ENCODE measurements at regions not wholly inside any gene's neighbourhood (a gene's known extent, or its start where the extent isn't known, plus 50 kb on each side); places are given as distances from the start of the nearest gene placed in this dataset.

DNA sequence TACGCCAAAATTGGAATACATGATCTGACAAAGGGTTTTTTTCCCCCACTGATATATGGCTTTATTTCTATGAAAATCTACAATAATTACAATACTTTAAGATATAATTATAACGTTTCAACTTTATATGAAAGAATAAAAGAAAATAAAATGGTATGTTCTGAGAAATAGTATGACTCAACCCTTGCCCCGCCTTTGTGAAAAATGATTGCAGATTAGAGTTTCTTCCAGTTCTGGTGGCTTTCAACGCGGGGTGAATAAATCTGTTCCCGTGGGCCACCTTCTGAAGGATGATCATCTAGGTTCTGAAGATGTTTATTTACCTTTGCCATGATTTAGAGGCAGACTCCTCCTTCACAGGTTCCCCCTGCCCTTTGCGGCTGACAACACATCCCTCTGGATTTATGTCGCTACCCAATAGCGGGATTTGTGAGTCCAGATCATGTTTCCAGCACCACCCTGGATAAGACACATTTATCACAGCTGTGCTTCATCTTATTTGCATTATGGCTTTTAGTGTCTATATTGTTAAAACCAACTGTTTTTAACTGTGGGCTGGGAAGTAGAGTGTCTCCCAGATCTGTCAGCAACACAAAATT lies 607.0 kb upstream of the KIRREL3 start:
- TF ChIP-seq POLR2A (IDR thresholded peaks at IDR 0.05; ENCODE audit: low read length) (no peak), CTCF (IDR thresholded peaks at IDR 0.05) (no peak), ESRRA (IDR thresholded peaks at IDR 0.05; ENCODE audit: borderline replicate concordance, low read length) (no peak), REST (IDR thresholded peaks at IDR 0.05) (no peak), BHLHE40 (IDR thresholded peaks at IDR 0.05; ENCODE audit: low read depth, low read length) (no peak), CHD4 (IDR thresholded peaks at IDR 0.05; ENCODE audit: borderline replicate concordance) (no peak), POLR2AphosphoS2 (conservative IDR thresholded peaks at IDR 0.05; ENCODE audit: low read length) (no peak), EHMT2 (IDR thresholded peaks at IDR 0.05; ENCODE audit: low read depth) (no peak), MAZ (IDR thresholded peaks at IDR 0.05; ENCODE audit: borderline replicate concordance, low read depth, low read length) (no peak), HDAC2 (IDR thresholded peaks at IDR 0.05) (no peak)
